Upper lobe of left lung (tissue), 4 donors: ENCODE measurements at regions not wholly inside any gene's neighbourhood (a gene's known extent, or its start where the extent isn't known, plus 50 kb on each side); places are given as distances from the start of the nearest gene placed in this dataset.

ENCODE experiments used
- EP300 ChIP-seq, 4 donors: sonication (generic); formaldehyde crosslinking; IDR thresholded peaks; one replicate each; pipeline ENCODE4 v1.5.1; 2017; ENCODE audit warnings: antibody characterized with exemption in 4 of 4, control low read depth in 2 of 4
- TF ChIP-seq, protein P1 (sequence below), 6 experiments: fragments of 450-650 bp in 4 of 6; fragments of 200-600 bp in 2 of 6; sonication (generic) in 2 of 6; IDR thresholded peaks; one replicate each; pipeline ENCODE4 v1.5.1; 2016 to 2019; ENCODE audit warnings: antibody characterized with exemption in 6 of 6

DNA sequence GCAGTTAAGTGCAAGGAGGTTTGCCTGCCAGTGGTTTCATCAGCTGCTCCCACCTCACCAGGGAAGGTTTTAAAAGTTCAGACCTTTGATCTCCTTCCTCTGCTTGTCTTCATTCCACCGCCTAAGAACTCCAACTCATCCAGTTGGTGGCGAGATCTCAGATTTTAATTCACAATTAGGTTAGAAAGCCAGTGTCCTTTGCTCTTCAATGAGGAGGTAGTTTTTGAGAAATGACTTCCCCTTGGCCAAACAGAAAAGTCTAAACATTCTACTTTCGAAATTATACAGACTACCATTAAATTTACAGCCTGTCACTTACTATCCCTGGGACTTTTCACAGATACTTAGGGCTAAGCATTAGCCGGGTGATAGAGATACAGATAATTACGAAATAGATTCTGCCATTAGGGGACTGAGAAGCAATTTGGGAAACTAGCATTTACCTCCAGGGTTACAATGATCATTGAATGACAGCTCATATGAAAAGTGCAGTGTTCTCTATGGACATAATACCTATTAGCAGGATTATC, 513.4 kb upstream of the GHITM start:
- TF ChIP-seq, protein P1, sequence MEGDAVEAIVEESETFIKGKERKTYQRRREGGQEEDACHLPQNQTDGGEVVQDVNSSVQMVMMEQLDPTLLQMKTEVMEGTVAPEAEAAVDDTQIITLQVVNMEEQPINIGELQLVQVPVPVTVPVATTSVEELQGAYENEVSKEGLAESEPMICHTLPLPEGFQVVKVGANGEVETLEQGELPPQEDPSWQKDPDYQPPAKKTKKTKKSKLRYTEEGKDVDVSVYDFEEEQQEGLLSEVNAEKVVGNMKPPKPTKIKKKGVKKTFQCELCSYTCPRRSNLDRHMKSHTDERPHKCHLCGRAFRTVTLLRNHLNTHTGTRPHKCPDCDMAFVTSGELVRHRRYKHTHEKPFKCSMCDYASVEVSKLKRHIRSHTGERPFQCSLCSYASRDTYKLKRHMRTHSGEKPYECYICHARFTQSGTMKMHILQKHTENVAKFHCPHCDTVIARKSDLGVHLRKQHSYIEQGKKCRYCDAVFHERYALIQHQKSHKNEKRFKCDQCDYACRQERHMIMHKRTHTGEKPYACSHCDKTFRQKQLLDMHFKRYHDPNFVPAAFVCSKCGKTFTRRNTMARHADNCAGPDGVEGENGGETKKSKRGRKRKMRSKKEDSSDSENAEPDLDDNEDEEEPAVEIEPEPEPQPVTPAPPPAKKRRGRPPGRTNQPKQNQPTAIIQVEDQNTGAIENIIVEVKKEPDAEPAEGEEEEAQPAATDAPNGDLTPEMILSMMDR (IDR thresholded peaks at IDR 0.05) = no peak
- TF ChIP-seq EP300 (IDR thresholded peaks at IDR 0.05) = no peak
